Right atrium auricular region (tissue), 2 donors: ENCODE measurements at regions not wholly inside any gene's neighbourhood (a gene's known extent, or its start where the extent isn't known, plus 50 kb on each side); places are given as distances from the start of the nearest gene placed in this dataset.

ENCODE experiments used
- DNase-seq: peaks from one replicate; pipeline ENCODE4 v3.0.0-alpha.2; 2019; ENCODE audit warnings: low spot score
- H3K27ac ChIP-seq, 2 donors: fragments of 200-600 bp; sonication (generic); 1 replicate in 1 of 2; 2 replicates in 1 of 2; pipeline ENCODE4 v1.5.1; 2016 to 2019
- H3K27me3 ChIP-seq, 2 donors: fragments of 200-600 bp; sonication (generic); one replicate each; pipeline versions ENCODE4 v1.5.1 to v1.6.0; 2017 to 2019
- H3K36me3 ChIP-seq: fragments of 200-600 bp; sonication (generic); one replicate; pipeline ENCODE4 v1.5.1; 2016
- H3K4me1 ChIP-seq, 2 donors: fragments of 200-600 bp; sonication (generic); one replicate each; pipeline versions ENCODE4 v1.5.1 to v1.6.0; 2017 to 2019
- H3K4me3 ChIP-seq, 2 donors: fragments of 200-600 bp; sonication (generic); 1 replicate in 1 of 2; 2 replicates in 1 of 2; pipeline ENCODE4 v1.5.1; 2017 to 2019; ENCODE audit warnings: mild to moderate bottlenecking in 1 of 2, moderate library complexity in 1 of 2
- H3K9me3 ChIP-seq, 2 donors: fragments of 200-600 bp; sonication (generic); one replicate each; pipeline ENCODE4 v1.5.1; 2019
- CTCF ChIP-seq, 2 donors: fragments of 200-600 bp; sonication (generic); IDR thresholded peaks; one replicate each; pipeline ENCODE4 v1.5.1; 2019; ENCODE audit warnings: antibody characterized with exemption in 2 of 2

GRCh38 chr9:3721096-3721495 lies 195.3 kb upstream of the RFX3 start:
- no peak for DNase-seq
- H3K27me3 ChIP-seq: no peaks in the 10 kb centered on the region
- no peak for TF ChIP-seq CTCF (IDR thresholded peaks at IDR 0.05)
- H3K9me3 ChIP-seq: no peaks in the 10 kb centered on the region
- H3K4me1 ChIP-seq: no peaks in the 10 kb centered on the region
- H3K4me3 ChIP-seq: no peak overlapping the region
- no peak overlapping the region for H3K27ac ChIP-seq
- no peaks in the 10 kb centered on the region for H3K36me3 ChIP-seq

GRCh38 chr9:3719286-3719685 lies 193.5 kb upstream of the RFX3 start:
- no peak overlapping the region for H3K27ac ChIP-seq
- H3K36me3 ChIP-seq: no peaks in the 10 kb centered on the region
- no peak overlapping the region for H3K4me3 ChIP-seq
- H3K4me1 ChIP-seq: no peaks in the 10 kb centered on the region
- no peak for TF ChIP-seq CTCF (IDR thresholded peaks at IDR 0.05)
- DNase-seq: no peak
- no peaks in the 10 kb centered on the region for H3K27me3 ChIP-seq
- no peaks in the 10 kb centered on the region for H3K9me3 ChIP-seq

GRCh38 chr9:3716415-3716814 lies 190.6 kb upstream of the RFX3 start:
- no peak for TF ChIP-seq CTCF (IDR thresholded peaks at IDR 0.05)
- Histone ChIP-seq H3K4me3 (no peak overlapping the region), H3K4me1 (no peaks in the 10 kb centered on the region), H3K36me3 (no peaks in the 10 kb centered on the region), H3K27ac (no peak overlapping the region), H3K27me3 (no peaks in the 10 kb centered on the region), H3K9me3 (no peaks in the 10 kb centered on the region)
- no peak for DNase-seq

GRCh38 chr9:3708751-3709150 lies 182.9 kb upstream of the RFX3 start:
- H3K27ac ChIP-seq: no peak overlapping the region
- no peaks in the 10 kb centered on the region for H3K9me3 ChIP-seq
- no peaks in the 10 kb centered on the region for H3K27me3 ChIP-seq
- H3K4me3 ChIP-seq: no peak overlapping the region
- no peak for TF ChIP-seq CTCF (IDR thresholded peaks at IDR 0.05)
- H3K36me3 ChIP-seq: no peaks in the 10 kb centered on the region
- no peaks in the 10 kb centered on the region for H3K4me1 ChIP-seq
- no peak for DNase-seq

GRCh38 chr9:3704890-3705289 lies 179.1 kb upstream of the RFX3 start:
- Histone ChIP-seq H3K9me3 (no peaks in the 10 kb centered on the region), H3K27ac (no peak overlapping the region), H3K4me1 (no peaks in the 10 kb centered on the region), H3K36me3 (no peaks in the 10 kb centered on the region), H3K4me3 (no peak overlapping the region), H3K27me3 (no peaks in the 10 kb centered on the region)
- TF ChIP-seq CTCF (IDR thresholded peaks at IDR 0.05): no peak
- DNase-seq: no peak

DNA sequence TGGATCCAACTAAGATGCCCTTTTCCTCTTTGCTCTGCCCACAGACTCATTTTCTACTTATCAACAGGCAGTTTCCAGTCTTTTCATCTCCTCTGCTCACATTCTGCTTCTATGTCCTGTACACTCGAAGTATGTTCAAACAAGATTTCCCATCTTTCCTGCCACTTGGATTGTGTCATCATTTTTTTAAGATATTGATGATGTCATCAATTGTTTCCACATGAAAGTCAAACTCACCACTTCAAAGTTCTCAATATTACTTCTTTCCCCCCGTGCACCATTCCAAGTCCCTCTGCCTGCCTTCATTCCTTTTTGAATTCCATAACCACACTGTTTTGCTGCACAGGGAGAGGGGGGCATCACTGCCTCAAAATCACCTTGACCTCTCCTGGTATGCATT lies 175.0 kb upstream of the RFX3 start:
- H3K36me3 ChIP-seq: no peaks in the 10 kb centered on the region
- no peak overlapping the region for H3K4me3 ChIP-seq
- DNase-seq: no peak
- no peak for TF ChIP-seq CTCF (IDR thresholded peaks at IDR 0.05)
- H3K27ac ChIP-seq: no peak overlapping the region
- H3K9me3 ChIP-seq: no peaks in the 10 kb centered on the region
- no peaks in the 10 kb centered on the region for H3K4me1 ChIP-seq
- no peaks in the 10 kb centered on the region for H3K27me3 ChIP-seq
